LoVo (cell line): ENCODE measurements at regions not wholly inside any gene's neighbourhood (a gene's known extent, or its start where the extent isn't known, plus 50 kb on each side); places are given as distances from the start of the nearest gene placed in this dataset.

ENCODE experiments used
- DNase-seq: peaks from one replicate; pipeline ENCODE4 v3.0.0-alpha.2; 2016; ENCODE audit warnings: low spot score

DNA sequence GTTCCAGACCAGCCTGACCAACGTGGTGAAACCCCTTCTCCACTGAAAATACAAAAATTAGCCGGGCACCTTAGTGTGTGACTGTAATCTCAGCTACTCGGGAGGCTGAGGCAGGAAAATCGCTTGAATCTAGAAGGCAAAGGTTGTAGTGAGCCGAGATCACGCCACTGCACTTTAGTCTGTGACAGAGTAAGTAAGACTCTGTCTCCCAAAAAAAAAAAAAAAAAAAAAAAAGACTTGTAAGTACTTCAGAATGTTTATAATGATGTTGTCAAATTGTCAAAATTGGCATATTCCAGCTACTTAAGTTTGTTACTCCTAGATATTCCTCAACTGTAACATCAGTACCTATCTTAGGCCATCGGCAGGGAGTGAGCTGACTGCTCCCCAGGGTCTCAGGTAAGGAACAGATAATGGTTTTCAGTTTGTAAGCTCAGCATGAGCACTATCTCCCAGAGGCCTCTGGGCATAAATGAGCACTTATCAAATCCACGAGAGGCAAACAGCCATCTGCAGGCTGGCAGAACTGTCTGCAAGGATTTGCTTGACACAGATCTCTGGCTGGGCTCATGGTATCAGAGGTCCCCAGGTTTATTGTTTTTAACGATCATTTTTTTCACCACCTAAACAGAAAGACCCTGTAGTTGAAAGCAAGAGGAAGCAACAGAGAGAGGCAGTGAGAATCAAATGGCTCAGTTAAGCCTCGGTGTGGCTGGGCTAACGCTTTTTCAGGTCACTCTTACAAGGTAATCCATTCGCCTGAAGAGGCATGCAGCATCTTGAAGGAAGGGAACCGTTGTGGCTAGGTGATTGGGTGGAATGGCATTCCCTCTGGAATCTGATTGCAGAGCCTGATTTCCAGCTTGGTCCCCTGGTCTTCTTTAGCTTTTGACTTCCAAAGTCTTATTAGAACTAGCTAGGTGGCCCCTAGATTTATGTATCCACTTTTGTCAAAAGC, 115.9 kb downstream of the LY86 start:
- no peak for DNase-seq

- no peak for DNase-seq
These were observed 116.5 kb downstream of the LY86 start for GRCh38 chr6:6705061-6705425.

DNA sequence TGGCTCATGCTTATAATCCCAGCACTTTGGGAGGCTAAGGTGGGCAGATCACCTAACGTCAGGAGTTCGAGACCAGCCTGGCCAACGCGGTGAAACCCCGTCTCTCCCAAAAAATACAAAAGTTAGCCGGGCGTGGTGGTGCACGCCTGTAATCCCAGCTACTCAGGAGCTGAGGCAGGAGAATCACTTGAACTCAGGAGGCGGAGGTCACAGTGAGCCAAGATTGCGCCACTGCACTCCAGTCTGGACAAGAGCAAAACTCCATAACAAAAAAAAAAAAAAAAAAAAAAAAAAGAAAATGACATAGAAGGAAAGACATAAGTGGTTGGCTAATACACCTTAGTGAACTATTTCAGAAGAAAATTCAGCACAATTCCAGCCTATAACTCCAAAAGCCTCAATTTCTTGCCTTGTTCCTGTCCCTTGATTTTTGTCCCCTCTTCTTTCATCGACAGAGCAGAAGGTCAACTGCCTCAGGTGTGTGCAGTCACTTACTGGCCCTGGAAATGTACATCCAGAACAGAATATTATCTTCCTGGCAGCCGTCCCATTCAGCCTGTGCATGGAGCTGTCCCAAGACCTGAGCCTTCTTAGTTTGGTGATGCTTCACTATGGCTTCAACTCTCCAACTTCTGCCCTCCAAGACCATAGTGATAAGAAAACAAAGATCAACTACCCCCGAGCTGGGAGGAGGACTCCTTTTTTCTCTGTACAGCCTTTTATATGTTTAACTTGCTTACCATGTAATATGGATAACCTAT, 117.6 kb downstream of the LY86 start:
- DNase-seq, result no peak

DNA sequence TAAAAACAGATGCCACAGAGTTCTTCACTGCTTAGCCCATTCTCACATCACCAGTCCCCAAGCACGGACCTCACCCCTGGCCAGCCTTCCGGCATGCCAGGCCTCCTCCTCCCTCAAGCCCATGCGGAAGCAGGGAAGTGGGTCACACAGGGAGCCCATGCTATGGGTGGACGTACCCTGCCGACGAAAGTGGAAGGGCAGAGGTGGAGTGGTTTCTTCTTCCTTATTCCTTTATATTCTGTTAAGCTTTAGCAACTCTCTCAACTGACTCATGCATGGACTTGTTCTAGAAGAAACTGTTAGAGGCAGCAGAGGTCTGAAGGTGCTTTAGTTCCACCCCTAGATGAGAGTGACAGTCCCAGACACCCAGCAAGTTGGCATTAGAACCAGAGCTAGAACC, 118.6 kb downstream of the LY86 start:
- no peak for DNase-seq

- DNase-seq, result no peak
These were observed 120.6 kb downstream of the LY86 start for GRCh38 chr6:6709106-6709505.

DNA sequence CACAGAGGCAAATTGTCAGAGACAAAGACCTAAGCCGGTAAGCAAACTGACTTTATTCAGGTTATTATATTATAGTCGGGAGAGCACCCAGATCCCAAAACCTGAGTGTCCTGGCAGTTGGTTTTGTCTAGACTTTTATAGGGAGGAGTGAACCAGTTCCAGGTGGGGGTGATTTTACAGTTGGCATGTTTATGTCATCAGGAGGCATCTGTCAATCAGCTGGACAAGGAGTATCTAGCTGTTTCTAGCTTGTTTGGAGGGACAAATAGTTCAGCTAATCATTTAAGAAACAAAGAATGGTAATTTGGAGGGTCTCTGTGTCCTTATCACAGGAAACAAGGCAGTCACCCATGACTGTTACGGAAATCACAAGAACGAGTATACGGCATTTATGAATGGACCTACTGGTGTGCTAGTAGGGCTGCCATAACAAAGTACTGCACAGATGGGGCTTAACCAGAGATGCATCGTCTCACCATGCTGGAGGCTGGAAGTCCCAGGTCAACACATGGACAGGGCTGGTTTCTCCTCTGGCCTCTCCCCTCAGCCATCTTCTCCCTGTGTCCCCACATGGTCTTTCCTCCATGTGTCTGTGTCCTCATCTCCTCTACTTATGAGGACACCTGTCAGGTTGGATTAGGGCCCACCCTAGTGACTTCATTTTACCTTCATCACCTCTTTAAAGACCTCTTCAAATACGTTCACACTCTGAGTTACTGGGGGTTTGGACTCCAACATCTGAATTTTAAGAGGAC, 122.7 kb downstream of the LY86 start:
- DNase-seq, result no peak

GRCh38 chr6:6711832-6712448, 123.4 kb downstream of the LY86 start:
- DNase-seq, result no peak

GRCh38 chr6:6712449-6713403, 124.2 kb downstream of the LY86 start:
- DNase-seq, result peak; percentile 69

DNA sequence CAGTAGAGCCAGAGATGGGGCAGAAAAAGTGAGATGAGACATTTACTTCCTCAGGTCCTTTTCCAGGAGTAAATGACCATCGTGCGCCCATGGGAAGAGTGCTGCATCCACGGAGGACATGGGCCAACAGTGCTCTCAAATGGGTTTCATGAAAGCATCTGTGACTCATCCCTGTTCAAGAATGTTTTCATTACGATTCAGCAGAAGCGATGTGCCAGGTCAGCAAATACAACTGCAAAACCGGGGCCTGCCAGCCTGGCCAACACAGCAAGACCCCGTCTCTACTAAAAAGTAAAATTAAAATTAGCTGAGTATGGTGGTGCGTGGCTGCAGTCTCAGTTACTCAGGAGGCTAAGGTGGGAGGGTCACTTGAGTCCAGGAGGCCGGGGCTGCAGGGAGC, 125.1 kb downstream of the LY86 start:
- DNase-seq, result no peak

DNA sequence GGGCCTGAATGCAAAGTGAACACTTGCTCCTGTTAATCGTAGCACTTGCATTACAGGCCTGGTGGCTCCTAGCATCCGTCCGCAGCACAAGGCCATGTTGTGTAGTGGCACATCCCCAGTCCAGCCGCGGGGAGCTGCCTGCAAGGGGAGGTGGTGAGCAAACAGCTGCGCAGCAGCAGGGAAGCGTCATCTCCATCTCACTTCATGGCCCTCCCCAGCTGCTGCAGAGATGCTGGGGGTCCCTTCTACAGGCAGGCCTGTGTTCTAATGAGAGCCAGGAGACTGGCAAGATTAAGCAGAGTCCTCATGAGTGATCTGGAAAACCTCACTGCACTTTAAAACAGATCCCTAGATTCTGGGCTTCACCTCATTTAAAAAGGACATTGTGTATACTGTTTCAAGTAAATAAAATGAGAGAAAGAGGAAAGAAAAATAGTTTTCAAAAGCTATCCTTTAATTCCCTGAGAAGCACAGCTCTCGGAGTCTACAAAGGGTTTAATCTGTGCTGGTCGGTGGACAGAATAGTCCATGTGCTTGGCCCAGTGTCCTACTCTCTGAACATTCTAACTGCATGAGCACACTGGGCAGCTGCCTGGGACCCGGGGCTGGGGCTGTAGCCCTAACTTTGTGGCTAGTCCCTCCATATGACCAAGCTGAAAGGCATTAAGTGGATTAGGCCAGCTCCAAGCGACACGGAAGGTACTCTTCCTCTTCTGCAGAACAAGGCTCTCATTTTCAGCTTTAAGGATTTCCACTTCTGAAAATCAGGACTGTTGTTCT, 125.8 kb downstream of the LY86 start:
- DNase-seq, result no peak

GRCh38 chr6:6714953-6715352, 126.4 kb downstream of the LY86 start:
- DNase-seq, result no peak

GRCh38 chr6:6715465-6715864, 126.9 kb downstream of the LY86 start:
- DNase-seq, result no peak

GRCh38 chr6:6716998-6717763, 128.7 kb downstream of the LY86 start:
- DNase-seq, result no peak

- DNase-seq, result no peak
These were observed 129.4 kb downstream of the LY86 start for GRCh38 chr6:6717953-6718352.

DNA sequence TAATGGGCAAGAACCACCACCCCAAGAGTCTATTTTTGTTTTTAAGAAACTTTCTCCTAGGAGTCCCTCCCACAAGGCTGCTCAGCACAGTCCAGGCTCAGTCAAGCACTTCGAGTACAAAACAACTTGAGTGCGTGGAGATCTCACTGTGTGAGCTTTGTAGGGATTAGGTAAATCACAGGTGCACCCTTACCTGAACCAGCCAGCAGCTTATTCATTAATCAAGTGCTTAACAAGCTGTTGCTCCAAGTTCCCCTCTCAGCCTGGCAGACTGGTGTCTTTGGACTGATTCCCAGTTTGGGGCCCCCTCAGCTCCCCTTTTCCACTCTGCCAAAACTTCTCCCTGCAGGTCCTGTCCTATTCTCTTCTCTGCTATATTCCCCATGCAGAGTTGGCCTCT, 133.1 kb downstream of the LY86 start:
- no peak for DNase-seq

- DNase-seq, result no peak
These were observed 133.7 kb downstream of the LY86 start for GRCh38 chr6:6722195-6722594.

DNA sequence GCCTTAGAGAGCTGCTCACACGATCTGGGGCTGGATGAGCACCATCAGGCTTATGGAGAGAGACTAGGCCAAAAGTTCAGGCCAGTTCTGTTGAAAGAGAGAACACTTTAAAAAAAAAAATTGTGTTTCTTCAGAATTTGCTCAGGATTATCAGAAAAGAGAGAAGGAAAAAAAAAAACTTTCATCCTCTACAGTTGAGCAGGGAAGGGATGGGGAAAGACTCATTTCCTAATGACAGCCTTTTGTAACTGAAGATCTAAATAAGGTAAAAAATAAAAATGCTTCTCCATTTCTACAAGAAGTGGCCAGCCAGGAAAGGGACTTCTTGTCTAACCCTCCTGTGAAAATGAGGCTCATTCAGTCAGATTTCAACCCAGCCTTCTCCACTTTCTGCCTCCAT, 134.8 kb downstream of the LY86 start:
- DNase-seq, result no peak

GRCh38 chr6:6723921-6724538, 135.5 kb downstream of the LY86 start:
- peak; percentile 68 for DNase-seq
